AG08395 (cell line): ENCODE measurements at regions not wholly inside any gene's neighbourhood (a gene's known extent, or its start where the extent isn't known, plus 50 kb on each side); places are given as distances from the start of the nearest gene placed in this dataset.

Experiments
- DNase-seq: peaks from one replicate; pipeline ENCODE4 v3.0.0; 2012; ENCODE audit warnings: mixed read lengths, low spot score

DNA sequence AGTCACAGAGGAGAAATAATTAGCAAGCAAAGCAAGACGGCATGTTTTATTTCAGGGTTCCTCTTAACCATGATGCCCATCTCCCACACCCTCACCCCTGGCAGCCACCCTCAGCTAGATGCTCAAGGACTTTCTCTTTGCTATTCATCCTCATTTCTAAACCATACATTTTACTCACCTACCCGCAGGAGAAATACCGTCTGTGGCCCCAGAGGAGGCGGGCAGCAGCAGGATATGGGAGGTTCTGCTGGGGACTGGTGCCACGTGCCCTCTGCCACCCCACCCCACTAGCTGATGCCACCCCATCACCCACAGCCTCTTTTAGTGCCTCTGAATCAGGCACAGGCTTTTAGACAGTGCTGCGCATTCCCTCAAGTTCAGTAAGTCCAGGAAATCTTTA is 168.7 kb upstream of the ITGB1 start:
- no peak for DNase-seq

DNA sequence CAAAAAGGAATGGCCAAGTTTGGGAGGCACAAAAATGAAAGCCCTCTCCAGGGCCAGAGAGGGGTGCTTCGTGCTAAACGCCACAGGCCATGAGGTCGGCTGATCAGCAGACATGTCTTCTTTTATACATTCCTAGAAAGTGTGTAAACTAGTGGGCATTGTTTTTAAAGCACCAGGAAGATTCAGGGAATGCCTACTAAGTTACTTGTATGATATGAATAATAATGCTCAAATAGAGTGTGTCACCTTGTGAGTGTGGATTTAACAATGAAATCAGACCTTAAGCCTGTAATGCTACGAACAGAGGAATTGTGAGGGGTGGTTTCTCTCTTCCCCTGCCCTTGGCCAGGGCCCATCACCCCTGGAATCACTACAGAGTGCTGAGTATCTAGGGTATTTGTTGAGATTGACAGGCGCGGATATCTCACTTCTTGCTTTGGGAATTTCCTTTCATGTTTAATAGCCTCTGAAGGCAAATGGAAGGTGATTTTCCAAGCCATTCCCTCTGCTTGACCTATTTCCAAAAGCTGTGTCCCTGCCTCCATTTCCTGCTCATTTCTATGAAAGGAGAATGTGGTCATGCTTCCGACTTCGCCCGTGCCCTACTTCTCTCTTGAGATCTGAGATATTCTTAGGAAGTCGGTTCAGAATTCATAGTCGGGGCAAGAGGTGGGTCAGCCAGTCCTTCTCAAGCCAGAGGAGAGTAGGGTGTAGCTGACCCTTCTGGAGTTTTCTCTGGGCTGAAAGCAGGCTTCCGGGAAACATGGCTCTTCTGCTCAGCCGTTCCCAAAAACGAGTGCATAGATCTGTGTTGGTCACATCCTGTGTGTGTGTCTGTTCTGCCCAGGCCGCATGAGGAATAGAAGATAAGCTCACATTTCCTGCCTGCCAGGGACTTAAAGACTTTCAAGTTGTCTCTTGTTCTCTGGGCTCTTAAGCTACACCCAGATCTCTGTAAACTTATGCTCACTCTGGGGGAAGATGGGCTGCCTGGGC is 167.8 kb upstream of the ITGB1 start:
- no peak for DNase-seq

DNA sequence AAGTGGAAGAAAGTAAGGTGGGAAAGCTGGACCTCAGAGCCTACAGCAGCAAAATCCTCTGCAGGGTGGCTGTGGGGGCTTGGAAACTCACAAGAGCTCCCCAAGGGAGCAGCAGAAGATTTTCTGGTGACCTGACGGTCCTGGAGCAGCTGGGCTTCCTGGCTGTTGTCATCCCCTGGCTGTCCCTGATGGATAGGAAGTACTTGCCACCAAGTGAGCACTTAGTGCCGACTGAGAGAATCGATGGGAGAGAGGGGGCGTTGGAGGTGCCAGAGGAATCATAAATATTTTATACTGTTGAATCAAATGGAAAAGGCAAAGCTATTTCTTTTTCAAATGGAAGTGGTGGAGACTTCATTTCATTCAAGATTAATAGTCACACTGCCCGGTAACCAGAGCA is 167.1 kb upstream of the ITGB1 start:
- DNase-seq = no peak

DNA sequence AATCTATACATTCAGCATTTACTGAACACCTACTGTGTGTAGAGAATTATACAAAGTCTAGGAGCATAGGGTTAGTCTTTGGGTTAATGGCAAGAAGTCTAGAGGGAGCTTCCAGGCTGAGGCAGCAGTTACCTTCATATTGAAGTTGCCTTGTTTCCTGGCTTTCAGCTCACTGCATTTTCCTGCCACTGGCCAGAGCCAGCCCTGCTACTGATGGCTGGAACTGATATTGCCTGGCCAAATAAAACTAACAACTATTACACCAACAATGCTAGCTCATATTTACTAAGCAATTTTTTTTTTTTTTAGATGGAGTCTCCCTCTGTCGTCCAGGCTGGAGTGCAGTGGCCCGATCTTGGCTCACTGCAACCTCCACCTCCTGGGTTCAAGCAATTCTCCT is 165.7 kb upstream of the ITGB1 start:
- DNase-seq = no peak

DNA sequence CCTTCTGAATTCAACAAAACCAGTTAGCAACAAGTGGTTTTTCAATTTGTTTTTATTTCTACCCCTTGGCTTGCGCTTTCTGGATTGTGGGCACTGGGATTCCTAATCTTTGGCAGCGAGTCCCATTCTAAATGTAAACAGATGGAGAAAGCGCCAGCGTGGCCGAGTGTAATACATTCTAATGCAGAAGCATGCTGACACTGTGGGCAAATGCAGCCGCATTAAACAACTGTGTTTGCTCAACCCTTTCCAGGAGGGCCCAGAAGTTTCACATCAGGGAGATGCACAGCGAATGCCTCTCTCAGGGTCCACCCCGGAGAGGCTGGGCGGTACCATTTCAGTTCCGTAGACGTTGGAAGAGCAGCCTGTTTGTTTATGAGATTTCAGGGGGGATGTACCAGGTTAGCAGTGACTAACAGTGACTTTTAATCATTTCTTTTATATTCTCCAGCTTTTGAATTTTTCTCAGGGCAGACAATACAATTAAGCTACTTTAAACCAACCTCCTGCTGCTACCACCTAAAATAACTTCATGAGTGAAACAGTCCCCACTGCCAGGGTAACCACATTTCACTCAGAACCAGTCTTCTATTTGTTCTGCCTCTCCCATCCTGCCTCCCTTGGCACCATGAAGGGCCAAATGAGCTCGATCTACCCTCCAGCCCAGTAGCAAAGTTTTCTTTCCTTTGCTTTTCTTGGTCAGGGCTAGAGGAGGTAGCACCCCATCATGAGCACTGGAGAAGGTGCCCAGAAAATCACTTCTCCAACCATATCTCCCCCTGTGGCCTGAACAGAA is 164.2 kb upstream of the ITGB1 start:
- peak; percentile 85 for DNase-seq

DNA sequence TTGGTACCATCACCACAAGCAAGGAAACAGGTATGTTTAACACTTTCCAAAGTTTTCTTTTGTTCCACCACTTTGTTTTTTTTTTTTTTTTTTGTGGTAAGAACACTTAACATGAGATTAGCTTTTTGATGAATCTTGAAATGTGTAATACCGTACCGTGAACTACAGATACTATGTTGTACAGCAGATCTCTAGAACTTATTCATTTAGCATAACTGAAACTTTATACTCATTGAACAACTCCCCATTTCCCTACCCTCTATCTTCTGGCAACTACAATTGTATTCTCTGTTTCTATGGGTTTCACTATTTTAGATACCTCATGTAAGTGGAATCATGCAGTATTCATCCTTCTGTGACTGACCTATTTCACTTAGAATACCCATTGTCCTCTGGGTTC is 162.7 kb upstream of the ITGB1 start:
- DNase-seq = no peak

DNA sequence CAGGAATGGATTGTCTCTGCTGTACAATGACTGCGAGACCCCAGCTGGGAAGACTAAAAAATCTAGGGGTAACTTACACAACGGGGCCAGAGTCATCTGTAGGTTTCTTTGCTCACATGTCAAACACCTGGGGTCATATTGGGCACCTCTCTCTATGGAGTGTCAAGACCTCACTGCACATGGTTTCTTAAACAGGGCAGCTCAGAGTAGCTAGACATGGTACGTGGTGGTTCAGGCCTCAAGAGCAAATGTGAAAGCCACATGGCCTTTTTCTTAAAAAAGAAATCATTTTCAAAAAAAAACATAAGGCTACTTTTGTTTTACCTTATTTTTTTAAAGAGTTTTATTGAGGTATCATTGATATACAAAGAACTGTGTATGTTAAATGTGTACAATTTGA is 162.2 kb upstream of the ITGB1 start:
- no peak for DNase-seq

DNA sequence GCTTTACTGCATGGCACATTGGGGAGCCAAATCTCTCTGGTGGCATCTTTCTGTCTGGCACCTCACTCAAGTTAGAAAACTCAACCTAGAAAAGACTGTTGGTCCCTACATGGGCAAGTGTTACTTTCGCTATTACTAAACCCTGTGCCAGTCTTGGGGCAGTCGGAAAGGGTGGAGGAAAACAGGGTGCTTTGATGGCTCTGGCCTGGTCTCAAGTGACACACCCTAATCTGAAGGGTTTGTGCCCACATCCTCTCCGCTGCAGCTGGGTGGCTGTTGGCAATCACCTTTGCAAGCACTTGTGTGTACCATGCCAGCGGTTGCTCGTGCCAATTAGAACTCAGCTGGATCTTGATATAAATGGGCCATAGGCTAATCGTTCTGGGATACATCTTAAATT is 159.8 kb upstream of the ITGB1 start:
- DNase-seq = no peak

DNA sequence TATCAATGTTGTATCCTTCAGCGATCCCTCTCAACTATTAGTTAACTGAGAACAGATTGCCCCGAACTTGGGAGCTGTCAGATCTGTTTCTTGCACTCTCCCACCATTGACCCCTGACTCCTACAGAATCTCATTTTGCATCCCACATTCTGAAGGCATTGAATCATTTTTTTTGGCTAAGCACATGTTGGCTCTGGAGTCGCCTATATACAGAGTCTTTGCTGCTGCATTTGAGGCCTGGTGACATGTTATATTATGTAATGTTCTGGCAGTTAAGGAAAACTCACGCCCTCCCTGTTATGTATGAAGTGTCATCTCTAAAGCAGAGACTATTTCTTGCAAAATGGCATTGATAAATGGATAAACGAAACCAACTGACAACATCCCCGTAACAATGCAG is 159.2 kb upstream of the ITGB1 start:
- DNase-seq = no peak

DNA sequence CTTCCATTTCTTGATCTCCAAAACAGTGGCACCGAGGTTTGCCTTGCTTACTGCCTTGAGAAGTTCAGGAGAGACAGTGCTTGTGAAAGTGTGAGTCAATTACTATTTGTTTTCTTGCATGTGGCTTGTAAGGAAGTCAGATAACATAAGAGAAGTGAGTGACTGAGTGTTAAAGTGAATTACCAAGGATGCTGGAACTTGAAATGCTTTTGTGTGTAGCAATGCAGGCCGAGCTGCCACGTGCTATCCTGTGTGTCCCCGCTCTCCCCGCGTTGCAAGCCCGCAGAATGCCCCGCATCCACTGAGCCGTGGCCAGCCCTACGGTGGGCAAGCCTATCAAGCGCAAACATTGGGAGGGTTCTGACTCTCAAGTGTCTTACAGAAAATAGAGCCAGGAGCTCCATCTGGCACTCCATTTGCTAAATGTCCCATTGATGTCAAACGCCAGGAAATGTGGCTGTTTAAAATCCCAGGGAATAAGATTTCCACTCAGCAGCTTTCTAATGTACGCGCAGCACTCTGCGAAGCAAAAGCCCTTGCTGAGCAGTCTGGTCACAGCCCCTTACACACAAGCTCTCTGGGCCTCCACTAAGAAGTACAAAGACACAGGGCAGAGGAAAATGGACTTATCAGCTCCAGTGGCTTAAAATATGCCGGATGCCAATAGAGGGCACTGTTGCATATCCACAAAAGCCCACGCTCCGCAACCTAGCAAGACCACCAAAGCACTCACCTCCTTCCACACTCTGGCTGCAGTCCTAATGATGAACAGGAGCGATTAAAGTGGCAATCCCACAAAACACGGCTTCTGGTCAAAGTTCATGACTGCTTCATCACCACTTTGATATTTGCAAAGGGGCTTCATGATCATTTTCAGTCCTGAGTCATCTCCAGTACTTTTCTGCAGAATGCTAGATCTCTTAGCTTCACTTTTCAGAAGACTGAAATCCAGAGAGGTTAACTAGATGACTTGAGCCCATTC is 158.0 kb upstream of the ITGB1 start:
- no peak for DNase-seq

DNA sequence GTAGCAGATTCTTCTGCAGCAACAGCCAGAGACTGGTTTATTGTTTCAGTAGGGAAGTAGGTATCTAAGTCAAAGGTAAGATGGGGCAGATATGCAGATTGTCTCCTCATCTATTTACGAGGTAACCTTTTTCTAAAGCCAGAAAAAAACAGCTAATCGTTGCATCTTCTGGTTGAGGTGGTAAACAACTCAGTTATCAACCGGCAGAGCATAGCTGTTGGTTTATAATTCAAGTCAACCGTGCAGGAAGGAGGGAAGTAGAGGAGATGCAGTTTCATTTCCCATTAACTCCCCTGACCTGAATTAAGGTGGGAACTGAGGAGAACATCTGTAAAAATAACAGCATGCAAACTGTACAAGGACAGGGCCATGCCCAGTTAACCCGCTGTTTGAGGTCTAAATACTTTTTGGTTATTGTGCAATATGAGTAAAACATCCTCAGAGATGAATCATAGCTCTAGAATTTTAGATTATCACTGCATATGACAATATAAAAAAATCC is 156.5 kb upstream of the ITGB1 start:
- peak; percentile 58 for DNase-seq

DNA sequence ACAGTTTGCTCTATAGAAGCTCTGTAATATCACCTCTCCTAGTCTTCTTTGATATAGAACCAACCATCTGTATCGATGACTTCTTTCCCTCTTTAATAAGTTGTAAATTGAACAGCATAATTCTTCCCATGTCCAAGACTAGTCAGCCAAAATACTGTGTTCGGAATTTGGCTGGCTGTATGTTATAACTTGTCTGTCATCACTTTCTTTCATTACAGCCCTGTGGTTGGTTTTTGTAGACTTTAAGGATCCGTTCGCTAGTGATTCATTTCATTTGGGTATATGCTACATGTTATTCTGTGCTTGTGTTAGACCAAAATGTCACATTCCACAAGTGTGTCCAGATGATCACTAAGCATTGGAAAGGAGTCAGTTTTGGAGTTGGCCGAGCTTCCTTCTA is 155.4 kb upstream of the ITGB1 start:
- peak; percentile 61 for DNase-seq

DNA sequence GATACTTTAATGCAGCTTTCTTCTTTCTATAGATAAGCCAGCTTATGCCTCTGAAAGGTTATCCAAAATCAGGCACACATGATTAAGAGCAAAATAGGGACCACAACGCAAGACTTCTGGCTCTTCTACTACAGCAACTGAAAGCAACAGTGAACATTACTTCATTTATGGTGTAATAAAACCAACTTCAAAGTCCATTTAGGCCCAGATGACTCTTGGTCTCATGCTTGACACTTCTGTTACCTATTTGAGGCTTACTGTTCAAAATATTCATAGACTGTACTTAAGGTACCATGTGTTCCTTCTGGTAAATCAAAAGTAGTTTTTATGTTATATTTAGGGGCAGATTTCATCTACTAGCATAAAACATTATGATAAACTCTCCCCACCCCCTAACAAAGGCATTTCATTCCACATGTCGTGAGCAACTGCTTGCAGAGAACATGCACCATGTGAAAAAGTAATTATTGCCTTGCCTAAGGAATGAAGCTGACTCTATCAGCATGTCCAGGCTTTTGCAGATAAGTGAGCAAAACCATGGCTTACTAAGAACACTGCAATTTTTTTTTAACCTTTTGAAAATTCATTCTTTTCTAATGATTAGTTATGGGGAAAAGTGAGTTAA is 154.9 kb upstream of the ITGB1 start:
- peak; percentile 48 for DNase-seq

DNA sequence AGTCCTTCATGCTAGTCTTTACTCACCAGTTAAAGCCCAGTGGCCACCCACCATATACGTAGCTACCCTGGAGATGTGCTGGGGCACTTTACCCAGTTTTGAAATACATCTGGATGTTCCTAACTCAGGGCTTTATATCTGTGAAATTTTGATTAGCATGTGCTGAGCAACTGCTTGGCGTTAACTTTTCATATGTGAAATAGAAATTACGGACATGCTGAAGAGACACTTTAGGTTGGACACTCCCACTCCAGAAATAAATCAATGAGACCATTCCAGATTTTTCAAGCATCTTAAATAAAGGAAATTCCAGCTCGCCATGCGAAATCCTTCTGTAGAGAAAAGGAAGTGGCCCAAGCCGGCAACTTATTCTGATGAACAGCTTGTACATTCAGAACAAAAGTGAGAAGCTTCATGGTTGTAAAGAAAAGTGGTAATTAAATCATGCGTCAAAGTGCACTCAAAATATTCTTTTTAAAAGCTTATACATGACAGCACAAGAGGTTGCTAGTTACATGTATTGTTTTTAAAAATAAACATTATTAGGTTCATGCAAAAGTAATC is 153.5 kb upstream of the ITGB1 start:
- no peak for DNase-seq

DNA sequence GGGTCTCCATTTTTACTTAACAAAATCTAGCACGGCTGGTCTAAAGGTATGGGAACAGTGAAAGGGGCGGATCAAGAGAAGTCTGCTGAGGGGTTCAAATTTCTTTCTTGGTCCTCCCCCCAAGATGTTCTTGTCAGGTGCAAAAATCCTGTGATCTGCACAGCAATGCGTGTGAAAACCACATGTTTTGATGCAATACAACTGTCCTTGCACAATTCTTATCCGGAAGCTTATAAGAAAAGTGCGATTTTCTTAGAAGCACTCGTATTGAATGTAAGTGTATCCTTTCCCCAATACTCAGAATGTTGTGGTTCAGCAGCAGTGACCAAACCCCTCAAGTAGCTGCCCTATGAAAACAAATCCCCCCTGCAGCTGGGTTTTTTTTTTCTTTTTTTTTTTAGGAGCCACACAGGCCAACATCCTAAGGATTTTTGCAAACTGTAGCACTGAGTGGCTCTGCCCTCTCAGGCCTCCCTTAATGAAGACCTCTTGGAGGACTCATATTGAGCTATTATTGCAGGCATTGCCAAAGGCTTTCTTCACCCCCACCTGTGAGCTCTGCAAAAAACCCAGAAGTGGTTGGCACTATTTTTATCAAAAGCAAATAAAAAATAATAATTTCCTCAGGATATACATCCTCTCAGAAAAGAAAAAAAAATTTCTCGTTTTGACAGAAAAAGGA is 151.9 kb upstream of the ITGB1 start:
- no peak for DNase-seq

DNA sequence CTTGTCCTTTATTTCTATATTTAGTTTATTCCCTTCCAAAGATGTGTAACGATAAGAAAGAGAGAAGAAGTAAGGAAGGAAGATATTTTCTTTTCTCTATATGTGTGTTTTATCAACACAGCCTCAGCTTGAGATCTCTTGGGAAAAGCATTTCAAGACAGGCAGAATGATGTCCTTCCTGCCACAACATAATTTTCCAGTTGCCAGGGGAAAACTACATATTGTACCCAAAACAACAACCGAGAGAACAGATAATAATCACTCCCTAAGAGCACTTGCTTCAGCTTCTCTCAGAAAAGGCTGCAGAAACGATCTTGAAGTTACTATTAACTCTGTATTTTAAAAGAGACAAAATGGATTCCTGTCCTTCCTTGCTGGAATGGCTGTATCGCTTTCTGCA is 151.4 kb upstream of the ITGB1 start:
- DNase-seq = no peak

DNA sequence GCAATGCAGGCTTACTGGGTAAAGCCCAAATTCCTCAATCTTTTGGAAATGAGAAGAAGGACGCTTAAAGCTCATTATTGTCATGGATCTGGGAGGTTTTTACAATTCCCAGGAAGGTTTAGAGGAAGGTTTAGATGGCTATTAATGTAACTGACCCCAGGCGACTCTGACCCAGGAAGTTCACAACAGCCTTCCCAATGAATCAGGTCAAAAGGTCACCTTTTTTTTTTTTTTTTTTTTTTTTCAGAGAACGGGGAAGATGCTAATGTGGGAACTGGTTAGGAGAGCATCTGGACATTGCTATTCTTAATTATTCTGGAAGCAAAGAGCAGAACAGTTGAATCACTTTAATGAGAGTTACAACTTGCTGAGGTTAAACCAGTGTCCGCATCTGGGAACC is 149.9 kb upstream of the ITGB1 start:
- no peak for DNase-seq

DNA sequence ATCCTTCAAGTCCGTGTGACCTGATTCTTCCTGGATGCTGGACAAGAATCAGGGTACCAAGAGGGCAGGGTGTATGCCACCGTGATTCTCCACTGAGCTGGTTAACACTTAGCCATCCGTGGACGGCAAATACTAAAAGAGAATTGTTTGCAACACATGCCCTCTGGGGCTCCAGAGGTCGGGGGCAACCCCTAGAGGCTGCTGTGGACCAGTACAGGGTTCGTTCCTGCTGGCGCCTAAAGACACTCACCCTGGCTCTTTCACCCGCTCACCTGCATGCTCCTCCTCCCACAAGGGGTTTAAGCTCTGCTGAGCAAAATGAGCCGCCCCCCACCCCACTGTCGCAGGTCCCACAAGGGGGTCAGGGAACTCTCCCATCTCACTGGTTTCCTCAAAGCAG is 148.7 kb upstream of the ITGB1 start:
- DNase-seq = no peak

DNA sequence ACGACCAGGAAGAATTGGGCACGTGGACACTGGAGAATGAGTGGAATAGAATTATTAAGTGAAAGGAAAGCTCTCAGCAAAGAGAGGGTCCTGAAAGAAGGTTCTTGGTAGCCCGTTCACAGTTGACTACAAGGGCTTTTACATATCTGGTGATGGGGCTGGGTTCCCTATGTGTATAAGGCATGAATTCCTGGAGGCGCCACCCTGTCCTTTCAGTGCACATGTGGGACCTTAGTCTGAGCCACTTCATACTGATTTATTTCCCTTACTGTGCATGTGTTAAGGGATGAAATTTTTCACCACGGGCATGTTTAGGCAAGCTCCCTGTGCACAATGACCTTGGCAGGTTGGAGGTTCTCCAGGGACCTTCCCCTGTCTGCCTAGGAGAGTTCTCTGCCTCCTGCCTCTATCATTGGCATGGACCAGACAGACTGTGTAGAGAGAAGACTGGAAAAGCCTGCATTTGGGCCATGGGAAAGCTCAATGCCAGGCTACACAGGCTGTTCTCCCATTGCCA is 145.9 kb upstream of the ITGB1 start:
- DNase-seq = no peak

DNA sequence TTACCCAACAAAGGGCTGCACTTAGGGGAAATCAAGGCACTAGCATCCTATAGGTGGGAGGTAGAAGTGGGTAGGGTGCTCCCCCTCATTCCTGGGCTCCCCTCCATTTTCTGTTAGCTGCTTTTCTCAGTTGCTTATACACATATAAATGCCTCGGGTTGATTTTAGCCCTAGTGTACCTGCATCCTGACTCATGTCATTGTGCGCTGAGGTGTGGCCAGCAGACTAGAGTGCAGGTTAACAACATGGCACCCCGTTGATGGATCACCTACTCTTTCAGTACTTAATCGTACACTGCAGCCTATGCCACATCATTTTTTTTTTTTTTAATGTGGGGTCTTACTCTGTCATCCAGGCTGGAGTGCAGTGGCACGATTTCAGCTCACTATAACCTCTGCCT is 144.0 kb upstream of the ITGB1 start:
- no peak for DNase-seq
